Progenitor cell of endocrine pancreas (in vitro differentiated cells): ENCODE measurements at regions not wholly inside any gene's neighbourhood (a gene's known extent, or its start where the extent isn't known, plus 50 kb on each side); places are given as distances from the start of the nearest gene placed in this dataset.

ENCODE experiments used
- DNase-seq: peaks from one replicate; pipeline ENCODE4 v3.0.0; 2021; ENCODE audit warnings: low spot score; ENCODE audit not compliant: unreplicated experiment
- H3K27ac Mint-ChIP-seq: 2 replicates; pipeline ENCODE4 v1.8.0; 2021; ENCODE audit warnings: mild to moderate bottlenecking, moderate library complexity, mixed read lengths
- H3K27me3 Mint-ChIP-seq: 2 replicates; pipeline ENCODE4 v1.8.0; 2021; ENCODE audit warnings: mixed read lengths
- H3K36me3 Mint-ChIP-seq: 2 replicates; pipeline ENCODE4 v1.8.0; 2022; ENCODE audit warnings: mixed read lengths; ENCODE audit not compliant: insufficient read depth
- H3K4me1 Mint-ChIP-seq: 2 replicates; pipeline ENCODE4 v1.8.0; 2021; ENCODE audit warnings: low read depth, mixed read lengths
- H3K4me3 Mint-ChIP-seq: 2 replicates; pipeline ENCODE4 v1.8.0; 2021; ENCODE audit warnings: low read depth, mild to moderate bottlenecking, moderate library complexity, mixed read lengths
- H3K9me3 Mint-ChIP-seq: 2 replicates; pipeline ENCODE4 v1.8.0; 2021; ENCODE audit warnings: low read depth, mixed read lengths
- TF ChIP-seq, protein P1 (sequence below): fragments of 200-600 bp; sonication (generic); IDR thresholded peaks from one replicate; pipeline ENCODE4 v1.5.0; 2021; ENCODE audit warnings: antibody characterized with exemption, mild to moderate bottlenecking; ENCODE audit not compliant: unreplicated experiment

DNA sequence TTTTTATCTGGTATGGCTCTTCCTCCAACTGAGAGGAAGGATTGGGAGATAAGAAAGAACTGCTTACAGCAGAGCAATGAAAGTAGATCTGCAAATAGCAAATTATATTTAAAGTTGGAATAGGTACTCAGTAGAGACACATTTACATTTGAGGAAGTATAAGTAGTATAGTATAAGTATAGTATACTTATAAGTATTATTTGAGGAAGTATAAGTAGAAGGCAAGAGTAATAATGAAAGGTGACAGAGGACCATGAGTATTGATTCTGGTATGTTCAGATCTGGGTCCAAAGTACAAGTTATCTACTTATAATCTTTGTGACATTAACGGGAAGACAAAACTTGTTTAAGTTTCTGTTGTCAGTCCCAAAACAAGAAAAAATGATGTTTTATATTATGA, 527.6 kb upstream of the SORCS1 start:
- Mint-ChIP-seq H3K9me3 (no peaks in the 10 kb centered on the region), H3K27ac (no peak overlapping the region), H3K36me3 (no peaks in the 10 kb centered on the region), H3K4me1 (no peaks in the 10 kb centered on the region), H3K27me3 (no peaks in the 10 kb centered on the region), H3K4me3 (no peak overlapping the region)
- TF ChIP-seq, protein P1, sequence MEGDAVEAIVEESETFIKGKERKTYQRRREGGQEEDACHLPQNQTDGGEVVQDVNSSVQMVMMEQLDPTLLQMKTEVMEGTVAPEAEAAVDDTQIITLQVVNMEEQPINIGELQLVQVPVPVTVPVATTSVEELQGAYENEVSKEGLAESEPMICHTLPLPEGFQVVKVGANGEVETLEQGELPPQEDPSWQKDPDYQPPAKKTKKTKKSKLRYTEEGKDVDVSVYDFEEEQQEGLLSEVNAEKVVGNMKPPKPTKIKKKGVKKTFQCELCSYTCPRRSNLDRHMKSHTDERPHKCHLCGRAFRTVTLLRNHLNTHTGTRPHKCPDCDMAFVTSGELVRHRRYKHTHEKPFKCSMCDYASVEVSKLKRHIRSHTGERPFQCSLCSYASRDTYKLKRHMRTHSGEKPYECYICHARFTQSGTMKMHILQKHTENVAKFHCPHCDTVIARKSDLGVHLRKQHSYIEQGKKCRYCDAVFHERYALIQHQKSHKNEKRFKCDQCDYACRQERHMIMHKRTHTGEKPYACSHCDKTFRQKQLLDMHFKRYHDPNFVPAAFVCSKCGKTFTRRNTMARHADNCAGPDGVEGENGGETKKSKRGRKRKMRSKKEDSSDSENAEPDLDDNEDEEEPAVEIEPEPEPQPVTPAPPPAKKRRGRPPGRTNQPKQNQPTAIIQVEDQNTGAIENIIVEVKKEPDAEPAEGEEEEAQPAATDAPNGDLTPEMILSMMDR, result no peak
- no peak for DNase-seq

DNA sequence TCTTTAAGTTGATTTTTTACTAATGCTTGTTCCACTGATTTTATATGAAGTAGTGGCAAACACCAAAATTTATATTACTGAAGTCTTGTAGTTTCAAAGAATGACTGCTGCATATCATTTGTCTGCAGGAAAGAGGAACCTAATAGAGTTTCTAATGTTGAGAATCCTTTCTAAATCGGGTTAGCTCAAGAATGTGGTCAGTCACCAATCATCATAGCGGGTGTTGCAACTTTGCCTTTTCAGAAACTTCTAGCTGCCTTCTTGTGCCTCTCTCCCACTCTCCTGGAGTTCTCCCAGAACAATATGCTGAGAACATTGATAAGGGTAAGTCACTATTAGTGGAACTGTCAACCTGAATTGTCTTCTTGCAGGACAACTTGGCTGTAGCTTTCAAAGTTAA, 524.8 kb upstream of the SORCS1 start:
- DNase-seq, result no peak
- TF ChIP-seq, protein P1, result no peak
- no peak overlapping the region for H3K4me3 Mint-ChIP-seq
- H3K27me3 Mint-ChIP-seq, result no peaks in the 10 kb centered on the region
- H3K27ac Mint-ChIP-seq, result no peak overlapping the region
- peaks cover 1% of the 10 kb centered on the region for H3K4me1 Mint-ChIP-seq
- no peaks in the 10 kb centered on the region for H3K9me3 Mint-ChIP-seq
- no peaks in the 10 kb centered on the region for H3K36me3 Mint-ChIP-seq

DNA sequence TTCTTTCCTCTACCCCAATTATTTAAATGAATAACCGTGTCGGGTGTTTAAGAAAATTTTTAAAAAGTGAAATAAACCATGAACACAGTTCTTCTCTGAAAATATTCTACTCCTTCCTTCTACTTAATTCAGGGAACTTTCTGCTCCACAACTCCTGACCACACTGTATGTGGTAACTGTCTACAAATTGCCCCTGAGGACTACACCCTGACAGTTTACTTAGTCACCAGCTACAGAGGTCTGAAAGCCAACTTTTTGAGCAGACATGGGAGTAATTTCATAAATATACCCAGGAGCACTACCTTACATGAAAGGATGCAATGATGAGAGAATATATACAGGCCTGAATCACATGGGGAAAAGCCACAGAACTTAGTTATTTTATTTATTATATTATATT, 523.2 kb upstream of the SORCS1 start:
- Mint-ChIP-seq H3K4me1 (peaks cover 1% of the 10 kb centered on the region), H3K36me3 (no peaks in the 10 kb centered on the region), H3K9me3 (no peaks in the 10 kb centered on the region), H3K27ac (no peak overlapping the region), H3K4me3 (no peak overlapping the region), H3K27me3 (no peaks in the 10 kb centered on the region)
- DNase-seq, result no peak
- TF ChIP-seq, protein P1, result no peak

DNA sequence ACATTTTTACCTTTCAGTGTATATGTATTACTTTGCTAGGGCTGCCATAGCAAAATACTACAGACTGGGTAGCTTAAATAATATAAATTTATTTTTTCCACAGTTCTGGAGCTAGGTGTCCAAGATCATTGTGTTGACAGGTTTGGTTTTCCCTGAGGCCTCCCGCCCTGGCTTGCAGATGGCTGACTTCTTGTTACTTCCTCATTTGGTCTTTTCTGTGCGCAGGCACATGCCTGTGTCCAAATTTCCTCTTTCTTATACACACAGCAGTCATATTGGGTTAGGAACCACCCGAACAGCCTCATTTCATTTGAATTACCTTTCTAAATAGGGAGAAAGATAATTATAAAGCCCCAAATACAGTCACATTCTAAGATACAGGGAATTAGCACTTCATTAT, 521.6 kb upstream of the SORCS1 start:
- no peak overlapping the region for H3K4me3 Mint-ChIP-seq
- H3K27me3 Mint-ChIP-seq, result no peaks in the 10 kb centered on the region
- no peaks in the 10 kb centered on the region for H3K36me3 Mint-ChIP-seq
- no peak overlapping the region for H3K27ac Mint-ChIP-seq
- no peaks in the 10 kb centered on the region for H3K9me3 Mint-ChIP-seq
- no peak for DNase-seq
- peaks cover 1% of the 10 kb centered on the region for H3K4me1 Mint-ChIP-seq
- TF ChIP-seq, protein P1, result no peak

DNA sequence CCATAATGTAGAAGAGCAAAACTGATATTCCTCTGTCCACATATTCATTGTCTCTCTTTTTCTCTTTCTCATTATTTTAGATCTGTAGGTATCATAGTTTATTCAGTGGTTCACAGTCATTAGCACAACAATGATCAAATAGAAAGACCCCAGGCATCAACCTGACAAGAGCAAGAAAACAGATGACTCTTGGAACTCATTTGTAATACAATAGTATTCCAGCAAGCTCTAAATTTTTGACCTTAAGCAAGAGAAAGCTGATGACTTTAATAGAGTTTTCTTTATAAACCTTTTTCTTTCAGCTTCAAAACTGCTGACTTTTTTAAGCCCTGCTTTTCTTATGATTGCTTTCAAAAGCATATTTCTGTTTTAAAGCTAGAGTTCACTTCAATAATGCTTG, 507.5 kb upstream of the SORCS1 start:
- no peak overlapping the region for H3K4me3 Mint-ChIP-seq
- no peak for DNase-seq
- TF ChIP-seq, protein P1, result no peak
- H3K27me3 Mint-ChIP-seq, result no peaks in the 10 kb centered on the region
- H3K9me3 Mint-ChIP-seq, result no peaks in the 10 kb centered on the region
- no peak overlapping the region for H3K27ac Mint-ChIP-seq
- H3K4me1 Mint-ChIP-seq, result no peaks in the 10 kb centered on the region
- no peaks in the 10 kb centered on the region for H3K36me3 Mint-ChIP-seq
